ENCODE measurements at regions not wholly inside any gene's neighbourhood (a gene's known extent, or its start where the extent isn't known, plus 50 kb on each side); places are given as distances from the start of the nearest gene placed in this dataset.

DNA sequence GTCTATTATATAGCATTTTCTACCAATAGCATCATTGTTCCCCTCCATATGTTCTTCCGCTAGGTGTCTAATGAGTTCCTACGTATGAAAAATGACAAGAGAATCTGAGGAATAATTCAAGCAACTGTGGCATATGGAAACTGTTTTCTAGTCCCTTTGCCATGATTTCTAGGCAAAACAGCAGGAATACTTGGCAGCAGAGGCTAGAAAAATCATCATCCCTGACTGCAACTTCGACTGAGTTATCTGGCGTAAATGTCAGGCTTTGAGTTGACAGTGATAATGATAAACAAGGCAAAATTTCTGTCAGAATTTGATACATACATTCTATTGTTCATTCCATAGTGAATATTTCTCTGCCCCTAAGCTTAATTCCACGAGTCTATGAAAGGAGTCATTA lies 572.8 kb upstream of the USP15 start:
- Mint-ChIP-seq H3K27ac (ENCODE audit: unreplicated experiment) (no peak overlapping the region), H3K36me3 (ENCODE audit: low read depth) (no peaks in the 10 kb centered on the region), H3K4me3 (no peak overlapping the region), H3K9me3 (peaks cover 2% of the 10 kb centered on the region), H3K27me3 (ENCODE audit: low read depth) (no peaks in the 10 kb centered on the region), H3K4me1 (no peaks in the 10 kb centered on the region)
- TF ChIP-seq, protein P1, sequence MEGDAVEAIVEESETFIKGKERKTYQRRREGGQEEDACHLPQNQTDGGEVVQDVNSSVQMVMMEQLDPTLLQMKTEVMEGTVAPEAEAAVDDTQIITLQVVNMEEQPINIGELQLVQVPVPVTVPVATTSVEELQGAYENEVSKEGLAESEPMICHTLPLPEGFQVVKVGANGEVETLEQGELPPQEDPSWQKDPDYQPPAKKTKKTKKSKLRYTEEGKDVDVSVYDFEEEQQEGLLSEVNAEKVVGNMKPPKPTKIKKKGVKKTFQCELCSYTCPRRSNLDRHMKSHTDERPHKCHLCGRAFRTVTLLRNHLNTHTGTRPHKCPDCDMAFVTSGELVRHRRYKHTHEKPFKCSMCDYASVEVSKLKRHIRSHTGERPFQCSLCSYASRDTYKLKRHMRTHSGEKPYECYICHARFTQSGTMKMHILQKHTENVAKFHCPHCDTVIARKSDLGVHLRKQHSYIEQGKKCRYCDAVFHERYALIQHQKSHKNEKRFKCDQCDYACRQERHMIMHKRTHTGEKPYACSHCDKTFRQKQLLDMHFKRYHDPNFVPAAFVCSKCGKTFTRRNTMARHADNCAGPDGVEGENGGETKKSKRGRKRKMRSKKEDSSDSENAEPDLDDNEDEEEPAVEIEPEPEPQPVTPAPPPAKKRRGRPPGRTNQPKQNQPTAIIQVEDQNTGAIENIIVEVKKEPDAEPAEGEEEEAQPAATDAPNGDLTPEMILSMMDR (conservative IDR thresholded peaks at IDR 0.05): no peak
- no peak for DNase-seq (ENCODE audit: low read depth, low spot score)

DNA sequence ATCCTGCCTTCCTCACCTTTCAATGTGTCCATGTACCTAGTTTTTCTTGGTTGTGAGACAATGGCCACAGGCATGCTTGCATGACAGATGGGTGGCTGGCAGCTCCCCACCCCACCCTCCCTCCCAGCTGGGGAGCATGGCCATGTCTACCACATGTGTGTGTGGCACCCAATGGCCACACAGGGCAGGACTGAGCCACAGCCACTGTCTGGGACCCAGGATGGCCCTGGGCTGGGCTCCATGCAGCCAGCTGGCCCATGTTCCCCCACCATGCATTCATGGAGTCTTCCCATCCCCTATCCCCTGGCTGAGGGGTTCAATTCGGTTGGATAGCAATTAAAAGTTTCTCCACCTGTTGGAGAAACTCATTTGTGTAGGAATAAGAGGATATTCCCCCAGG lies 566.0 kb upstream of the USP15 start:
- Mint-ChIP-seq H3K4me3 (no peak overlapping the region), H3K9me3 (peaks cover 13% of the 10 kb centered on the region), H3K4me1 (no peaks in the 10 kb centered on the region), H3K27ac (ENCODE audit: unreplicated experiment) (no peak overlapping the region), H3K36me3 (ENCODE audit: low read depth) (peaks cover 5% of the 10 kb centered on the region), H3K27me3 (ENCODE audit: low read depth) (no peaks in the 10 kb centered on the region)
- TF ChIP-seq, protein P1 (conservative IDR thresholded peaks at IDR 0.05): no peak
- DNase-seq (ENCODE audit: low read depth, low spot score): no peak

DNA sequence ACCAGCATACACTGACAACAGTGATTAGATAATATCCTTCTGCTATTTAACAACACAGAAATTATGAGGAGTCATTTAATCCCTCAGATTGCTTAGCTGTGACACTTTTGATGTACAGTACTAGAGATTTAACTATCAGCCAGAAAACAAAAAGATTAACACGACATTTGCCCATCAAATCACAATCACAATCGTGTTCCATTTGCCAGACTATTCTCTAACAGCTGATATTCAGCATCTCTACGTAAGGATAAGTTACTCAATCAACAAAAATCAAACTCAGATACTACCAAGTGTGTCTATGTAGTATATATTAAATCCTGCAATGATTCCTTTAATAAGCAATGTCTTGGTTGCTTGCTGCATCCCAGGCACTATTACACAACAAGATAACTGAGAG lies 558.7 kb upstream of the USP15 start:
- no peak overlapping the region for H3K27ac Mint-ChIP-seq (ENCODE audit: unreplicated experiment)
- H3K4me1 Mint-ChIP-seq: peaks cover 11% of the 10 kb centered on the region
- no peak for DNase-seq (ENCODE audit: low read depth, low spot score)
- H3K36me3 Mint-ChIP-seq (ENCODE audit: low read depth): peaks cover 7% of the 10 kb centered on the region
- no peak overlapping the region for H3K4me3 Mint-ChIP-seq
- peaks cover 6% of the 10 kb centered on the region for H3K9me3 Mint-ChIP-seq
- no peaks in the 10 kb centered on the region for H3K27me3 Mint-ChIP-seq (ENCODE audit: low read depth)
- TF ChIP-seq, protein P1 (conservative IDR thresholded peaks at IDR 0.05): no peak

DNA sequence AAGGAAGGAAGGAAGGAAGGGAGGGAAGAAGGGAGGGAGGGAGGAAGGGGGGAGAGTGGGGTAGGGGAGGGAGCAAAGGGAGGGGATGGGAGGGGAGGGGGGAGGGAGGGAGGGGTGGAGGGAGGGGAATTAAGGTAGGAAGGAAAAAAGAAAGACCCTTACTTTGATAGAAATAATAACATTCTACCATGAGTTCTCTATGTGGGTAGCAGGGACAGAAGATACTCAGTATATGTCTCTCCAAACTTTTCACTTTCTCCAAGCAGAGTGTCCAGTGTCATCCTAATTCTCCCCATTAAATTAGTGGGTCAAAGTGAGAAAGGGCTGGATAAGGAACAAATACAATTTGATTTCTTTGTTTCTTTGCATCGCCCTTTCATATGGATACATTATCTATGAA lies 553.4 kb upstream of the USP15 start:
- H3K27ac Mint-ChIP-seq (ENCODE audit: unreplicated experiment): no peak overlapping the region
- H3K27me3 Mint-ChIP-seq (ENCODE audit: low read depth): no peaks in the 10 kb centered on the region
- H3K4me3 Mint-ChIP-seq: no peak overlapping the region
- H3K9me3 Mint-ChIP-seq: no peaks in the 10 kb centered on the region
- no peak for DNase-seq (ENCODE audit: low read depth, low spot score)
- no peaks in the 10 kb centered on the region for H3K36me3 Mint-ChIP-seq (ENCODE audit: low read depth)
- TF ChIP-seq, protein P1 (conservative IDR thresholded peaks at IDR 0.05): no peak
- H3K4me1 Mint-ChIP-seq: no peaks in the 10 kb centered on the region

DNA sequence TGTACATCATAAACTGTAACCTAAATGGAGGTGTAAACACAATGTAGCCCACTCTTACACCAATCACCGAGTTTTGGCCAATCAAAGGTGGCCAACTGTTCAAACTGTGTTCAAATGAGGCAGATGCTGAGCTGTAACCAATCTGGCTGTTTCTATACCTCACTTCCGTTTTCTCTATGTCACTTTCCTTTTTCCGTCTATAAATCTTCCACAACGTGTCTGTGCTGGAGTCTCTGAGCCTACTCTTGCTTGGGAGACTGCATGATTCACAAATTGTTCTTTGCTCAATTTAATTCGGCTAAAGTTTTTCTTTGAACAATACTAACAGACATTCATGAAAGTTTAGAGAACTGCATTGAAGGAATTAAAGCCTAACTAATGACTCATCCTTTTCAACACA lies 547.1 kb upstream of the USP15 start:
- TF ChIP-seq, protein P1 (conservative IDR thresholded peaks at IDR 0.05): no peak
- H3K9me3 Mint-ChIP-seq: peaks cover 2% of the 10 kb centered on the region
- no peak overlapping the region for H3K4me3 Mint-ChIP-seq

DNA sequence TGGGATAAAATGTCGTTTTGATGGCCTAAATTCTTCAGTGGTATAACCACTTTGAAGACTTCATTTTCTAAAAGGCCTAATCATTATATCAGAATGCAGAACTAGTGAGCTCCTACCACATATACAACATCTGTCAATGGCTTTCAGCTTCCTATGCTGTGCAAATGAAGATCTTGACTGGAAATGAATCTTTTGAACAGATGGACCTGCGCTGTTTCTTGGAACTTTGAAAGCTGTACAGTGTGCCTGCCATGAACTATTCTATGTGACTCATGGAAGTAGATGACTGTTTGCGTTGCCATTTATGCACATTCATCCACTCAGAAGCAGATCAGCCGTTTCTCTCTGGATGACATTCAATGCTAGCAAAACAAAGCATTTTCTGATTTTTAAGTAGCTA lies 542.2 kb upstream of the USP15 start:
- Mint-ChIP-seq H3K36me3 (ENCODE audit: low read depth) (no peaks in the 10 kb centered on the region), H3K9me3 (peaks cover 2% of the 10 kb centered on the region), H3K27me3 (ENCODE audit: low read depth) (no peaks in the 10 kb centered on the region), H3K4me3 (no peak overlapping the region), H3K4me1 (peaks cover 8% of the 10 kb centered on the region), H3K27ac (ENCODE audit: unreplicated experiment) (no peak overlapping the region)
- DNase-seq (ENCODE audit: low read depth, low spot score): no peak
- TF ChIP-seq, protein P1 (conservative IDR thresholded peaks at IDR 0.05): no peak

More for the DNA sequence above, 547.1 kb upstream of the USP15 start:
- Mint-ChIP-seq H3K36me3 (ENCODE audit: low read depth) (no peaks in the 10 kb centered on the region), H3K4me1 (peaks cover 4% of the 10 kb centered on the region), H3K27ac (ENCODE audit: unreplicated experiment) (no peak overlapping the region), H3K27me3 (ENCODE audit: low read depth) (no peaks in the 10 kb centered on the region)
- DNase-seq (ENCODE audit: low read depth, low spot score): no peak
